Neuron (in vitro differentiated cells): ENCODE measurements at regions not wholly inside any gene's neighbourhood (a gene's known extent, or its start where the extent isn't known, plus 50 kb on each side); places are given as distances from the start of the nearest gene placed in this dataset.
"Not testable (repeated sequence)": the region's sequence is repeated elsewhere in the genome, so short reads cannot be mapped to it uniquely, and the experiment has no call there.

ENCODE experiments used
- H2AFZ ChIP-seq: one replicate; pipeline ENCODE4 v1.6.1; 2013; ENCODE audit warnings: low read depth, mild to moderate bottlenecking, inconsistent platforms, low read length, moderate library complexity
- H3K27me3 ChIP-seq: one replicate; pipeline ENCODE4 v1.6.1; 2013; ENCODE audit warnings: low read length; ENCODE audit not compliant: insufficient read depth
- H3K36me3 ChIP-seq: one replicate; pipeline ENCODE4 v1.6.1; 2013; ENCODE audit warnings: low read length; ENCODE audit not compliant: insufficient read depth
- H3K4me1 ChIP-seq: one replicate; pipeline ENCODE4 v1.6.1; 2013; ENCODE audit warnings: low read length; ENCODE audit not compliant: insufficient read depth
- H3K4me3 ChIP-seq: 2 replicates; pipeline ENCODE4 v1.5.1; 2013; ENCODE audit warnings: mild to moderate bottlenecking, low read length, moderate library complexity
- H3K9me3 ChIP-seq: one replicate; pipeline ENCODE4 v1.6.1; 2013; ENCODE audit warnings: low read length

DNA sequence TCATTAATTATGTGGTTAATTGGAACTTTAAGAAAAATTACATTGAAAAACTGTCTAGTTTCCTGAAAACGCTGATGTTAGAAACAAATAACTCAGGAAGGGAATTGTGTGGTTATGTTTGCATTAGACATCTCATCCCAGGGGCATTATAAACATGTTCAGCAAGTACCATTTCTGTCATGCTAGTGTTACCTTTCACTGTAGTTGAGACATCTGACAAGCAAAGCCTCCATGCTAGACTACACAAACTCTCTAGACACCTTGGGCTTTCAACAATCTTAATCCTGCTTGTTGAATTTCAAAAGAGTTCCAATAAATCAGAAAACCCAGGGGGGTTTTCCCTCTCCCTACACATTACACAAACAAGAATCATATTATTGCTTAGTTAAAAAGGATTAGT, 536.8 kb downstream of the KCNT2 start:
- Histone ChIP-seq H3K4me1 (no peaks in the 10 kb centered on the region), H3K4me3 (no peak overlapping the region), H3K9me3 (no peaks in the 10 kb centered on the region), H3K36me3 (no peaks in the 10 kb centered on the region), H2AFZ (no peak overlapping the region), H3K27me3 (no peaks in the 10 kb centered on the region)

DNA sequence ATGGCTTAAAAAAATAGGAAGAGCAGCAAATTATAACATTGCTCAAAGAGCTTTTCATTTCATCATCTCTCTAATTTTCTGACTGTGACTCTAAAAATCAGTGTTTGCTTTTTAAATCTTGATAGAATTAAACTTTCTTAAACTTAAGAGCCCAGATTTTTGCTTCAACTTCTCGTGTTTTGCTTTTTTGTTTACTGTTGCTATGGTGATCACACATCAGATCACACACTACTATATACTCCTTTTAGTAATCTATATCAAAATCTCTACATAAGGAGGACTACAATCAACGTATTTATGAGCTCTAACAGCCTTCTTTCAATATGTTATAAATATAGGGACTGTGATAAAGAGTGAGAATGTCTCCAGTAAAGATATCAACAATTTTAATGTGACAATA, 537.3 kb downstream of the KCNT2 start:
- Histone ChIP-seq H3K27me3 (no peaks in the 10 kb centered on the region), H3K36me3 (no peaks in the 10 kb centered on the region), H3K4me1 (no peaks in the 10 kb centered on the region), H2AFZ (no peak overlapping the region), H3K9me3 (no peaks in the 10 kb centered on the region), H3K4me3 (no peak overlapping the region)

GRCh38 chr1:196063952-196064351, 544.3 kb downstream of the KCNT2 start:
- Histone ChIP-seq H3K36me3 (no peaks in the 10 kb centered on the region), H3K4me1 (peaks cover 7% of the 10 kb centered on the region), H2AFZ (no peak overlapping the region), H3K4me3 (no peak overlapping the region), H3K27me3 (no peaks in the 10 kb centered on the region), H3K9me3 (no peaks in the 10 kb centered on the region)

- Histone ChIP-seq H3K9me3 (no peaks in the 10 kb centered on the region), H3K4me1 (peaks cover 7% of the 10 kb centered on the region), H3K4me3 (no peak overlapping the region), H3K36me3 (no peaks in the 10 kb centered on the region), H2AFZ (no peak overlapping the region), H3K27me3 (no peaks in the 10 kb centered on the region)
Observed at GRCh38 chr1:196063294-196063693, 544.9 kb downstream of the KCNT2 start.

DNA sequence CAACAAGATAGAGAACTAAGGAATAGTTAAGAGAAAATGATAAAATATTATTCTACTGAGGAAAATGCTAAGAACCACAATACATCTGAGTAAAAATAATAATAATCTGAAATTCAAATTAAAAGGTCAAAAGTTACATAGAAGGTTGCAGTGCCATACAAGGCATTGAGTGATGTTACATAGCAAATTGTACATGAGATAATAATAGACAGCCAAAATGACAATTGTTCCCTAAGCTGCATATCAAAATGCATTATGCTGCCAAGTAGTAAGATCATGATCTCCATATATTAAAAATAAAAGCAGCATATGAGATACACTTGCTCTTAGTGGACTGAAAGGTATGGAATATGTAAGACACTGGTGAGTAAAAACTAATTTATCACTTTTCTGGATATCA, 547.7 kb downstream of the KCNT2 start:
- Histone ChIP-seq H3K4me1 (peaks cover 7% of the 10 kb centered on the region), H2AFZ (no peak overlapping the region), H3K4me3 (no peak overlapping the region), H3K9me3 (no peaks in the 10 kb centered on the region), H3K36me3 (no peaks in the 10 kb centered on the region), H3K27me3 (no peaks in the 10 kb centered on the region)

DNA sequence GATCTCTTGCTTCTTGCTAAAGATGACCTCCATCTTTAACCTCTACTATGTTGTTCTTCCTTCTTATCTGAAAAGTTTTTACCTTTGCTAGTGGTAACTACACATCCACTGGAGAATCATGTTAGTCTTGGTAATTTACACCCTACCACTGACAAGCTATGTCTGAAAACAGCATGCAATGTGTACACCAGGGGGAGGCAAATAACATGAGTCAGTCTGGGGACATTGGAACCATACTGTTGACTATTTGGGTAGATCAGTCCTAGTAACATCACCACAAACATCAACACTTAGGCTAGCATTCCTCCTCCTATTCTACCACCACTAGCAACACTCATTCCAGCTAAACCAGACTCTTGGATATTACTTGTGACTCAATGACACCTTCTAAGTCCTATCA, 549.0 kb downstream of the KCNT2 start:
- Histone ChIP-seq H3K4me1 (peaks cover 7% of the 10 kb centered on the region), H3K36me3 (no peaks in the 10 kb centered on the region), H3K9me3 (no peaks in the 10 kb centered on the region), H3K4me3 (no peak overlapping the region), H2AFZ (no peak overlapping the region), H3K27me3 (no peaks in the 10 kb centered on the region)

GRCh38 chr1:196056966-196057365, 551.3 kb downstream of the KCNT2 start:
- H3K4me1 ChIP-seq = no peaks in the 10 kb centered on the region

DNA sequence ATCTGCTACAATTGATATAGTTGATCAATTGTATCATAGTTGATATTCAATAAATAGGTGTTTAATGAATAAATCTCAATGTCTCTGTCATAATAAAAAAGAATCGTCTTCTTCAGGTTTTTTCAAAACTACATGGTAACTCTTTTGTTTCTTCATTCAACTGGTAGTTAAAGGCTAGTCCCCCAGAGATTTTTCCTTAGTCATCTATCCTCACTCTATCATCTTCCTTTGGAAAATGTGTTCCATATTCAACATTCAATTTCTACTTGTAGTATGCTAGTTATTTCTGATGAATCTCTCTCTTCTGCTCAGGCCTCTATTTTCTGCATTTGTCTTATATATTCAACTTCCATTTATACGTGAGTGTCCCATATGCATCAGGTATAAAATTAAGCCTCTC, 558.8 kb downstream of the KCNT2 start:
- Histone ChIP-seq H3K4me3 (no peak overlapping the region), H3K36me3 (no peaks in the 10 kb centered on the region), H3K27me3 (no peaks in the 10 kb centered on the region), H3K9me3 (no peaks in the 10 kb centered on the region), H2AFZ (no peak overlapping the region), H3K4me1 (no peaks in the 10 kb centered on the region)

More at GRCh38 chr1:196056966-196057365, 551.3 kb downstream of the KCNT2 start:
- H3K36me3 ChIP-seq = no peaks in the 10 kb centered on the region
- H2AFZ ChIP-seq = no peak overlapping the region
- no peaks in the 10 kb centered on the region for H3K27me3 ChIP-seq
- no peak overlapping the region for H3K4me3 ChIP-seq
- H3K9me3 ChIP-seq = no peaks in the 10 kb centered on the region

DNA sequence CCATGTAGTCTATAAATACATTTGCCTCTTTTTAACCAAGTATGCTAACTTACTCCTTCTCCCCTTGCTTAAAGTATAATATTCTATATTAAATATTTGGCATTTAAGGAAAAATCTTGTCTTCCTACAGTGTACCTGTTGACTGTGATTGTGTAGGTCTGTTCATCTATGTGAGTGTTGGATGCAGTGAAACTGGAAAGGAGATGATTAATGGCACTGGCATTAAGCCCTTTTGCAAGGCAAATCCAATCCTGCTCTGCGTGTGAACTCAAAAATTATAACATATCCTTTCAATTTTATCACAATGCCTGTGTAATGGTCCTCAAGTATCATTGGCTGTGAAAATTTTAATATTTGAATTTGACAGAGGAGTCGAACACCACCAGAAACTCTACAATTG, 565.0 kb downstream of the KCNT2 start:
- Histone ChIP-seq H3K9me3 (no peaks in the 10 kb centered on the region), H3K4me3 (no peak overlapping the region), H3K36me3 (no peaks in the 10 kb centered on the region), H2AFZ (no peak overlapping the region), H3K4me1 (no peaks in the 10 kb centered on the region), H3K27me3 (no peaks in the 10 kb centered on the region)

DNA sequence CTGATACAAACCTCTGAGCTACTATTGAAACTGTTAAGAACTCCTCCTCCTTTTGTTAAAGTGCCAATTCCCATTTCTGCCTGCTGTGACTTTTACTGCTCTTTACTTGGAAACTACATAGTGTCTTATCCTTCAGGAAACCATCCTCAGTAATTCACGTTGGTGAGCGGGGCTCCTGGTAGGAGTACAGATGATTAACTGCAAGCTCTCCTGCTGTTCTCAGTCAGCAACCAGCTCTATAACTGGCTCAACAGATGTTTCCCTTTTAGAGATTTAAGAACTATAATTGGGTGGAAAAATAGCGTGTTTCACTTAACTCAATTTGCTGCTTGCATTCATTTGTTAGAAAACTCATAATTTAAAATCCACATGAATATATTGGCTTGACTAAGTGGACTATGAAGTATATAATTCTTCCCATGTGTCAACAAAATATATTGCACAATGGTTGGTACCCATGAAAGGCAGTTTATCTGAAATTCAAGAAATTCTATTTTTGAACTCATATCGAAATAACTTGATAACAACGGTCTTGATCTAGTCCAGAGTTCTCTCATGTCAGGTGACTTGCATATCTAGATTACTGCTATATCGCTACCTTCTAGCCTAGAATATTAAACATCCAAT, 574.0 kb downstream of the KCNT2 start:
- H3K9me3 ChIP-seq = no peaks in the 10 kb centered on the region
- peak overlapping the region; percentile 17 for H2AFZ ChIP-seq
- no peaks in the 10 kb centered on the region for H3K36me3 ChIP-seq
- no peak overlapping the region for H3K4me3 ChIP-seq
- H3K27me3 ChIP-seq = no peaks in the 10 kb centered on the region
- no peaks in the 10 kb centered on the region for H3K4me1 ChIP-seq

GRCh38 chr1:196031387-196031786, 576.9 kb downstream of the KCNT2 start:
- not testable (repeated sequence) for H3K36me3 ChIP-seq, H3K4me3 ChIP-seq, H2AFZ ChIP-seq, H3K27me3 ChIP-seq, H3K9me3 ChIP-seq, H3K4me1 ChIP-seq

- Histone ChIP-seq H3K4me3 (no peak overlapping the region), H3K36me3 (no peaks in the 10 kb centered on the region), H3K9me3 (no peaks in the 10 kb centered on the region)
Observed at GRCh38 chr1:196030455-196030854, 577.8 kb downstream of the KCNT2 start.

DNA sequence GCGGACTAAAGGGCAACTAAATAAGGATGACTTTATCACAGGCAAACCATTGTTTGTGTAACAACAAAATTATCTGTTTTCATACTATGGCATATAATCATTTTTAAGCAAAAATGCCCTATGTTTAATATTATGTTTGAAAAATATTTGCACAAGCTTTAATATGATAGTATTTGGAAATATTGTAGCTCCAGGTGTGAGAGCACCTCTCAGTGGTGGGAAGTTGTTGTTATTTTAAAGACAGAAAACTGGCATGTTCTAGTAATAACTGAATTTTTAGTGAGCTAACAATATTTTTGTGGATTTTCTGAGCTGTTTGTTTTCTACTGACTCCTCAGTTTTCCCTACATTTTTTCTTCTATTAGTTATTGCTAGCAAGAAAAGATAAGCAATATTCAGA, 578.8 kb downstream of the KCNT2 start:
- Histone ChIP-seq H3K27me3 (no peaks in the 10 kb centered on the region), H3K4me1 (no peaks in the 10 kb centered on the region), H3K9me3 (no peaks in the 10 kb centered on the region), H3K36me3 (no peaks in the 10 kb centered on the region), H3K4me3 (no peak overlapping the region), H2AFZ (no peak overlapping the region)

More at GRCh38 chr1:196030455-196030854, 577.8 kb downstream of the KCNT2 start:
- no peak overlapping the region for H2AFZ ChIP-seq
- H3K27me3 ChIP-seq = no peaks in the 10 kb centered on the region
- no peaks in the 10 kb centered on the region for H3K4me1 ChIP-seq

- Histone ChIP-seq H3K9me3 (no peaks in the 10 kb centered on the region), H3K36me3 (no peaks in the 10 kb centered on the region), H3K4me1 (no peaks in the 10 kb centered on the region), H3K4me3 (no peak overlapping the region), H2AFZ (no peak overlapping the region), H3K27me3 (no peaks in the 10 kb centered on the region)
Observed at GRCh38 chr1:196027127-196027526, 581.1 kb downstream of the KCNT2 start.
